A673 (cell line): ENCODE measurements at regions not wholly inside any gene's neighbourhood (a gene's known extent, or its start where the extent isn't known, plus 50 kb on each side); places are given as distances from the start of the nearest gene placed in this dataset.

Source experiments
- BruUV-seq: library from RNA; stranded (reverse); fragments of 400-500 nt; replicated peaks from 2 replicates; lab custom pipeline; 2021; lab: Mats Ljungman, UMichigan
- CTCF ChIA-PET: fragments of 300-600 bp; sonication (Branson Sonifier 250); formaldehyde crosslinking; loops from one replicate; lab custom pipeline; 2022; ENCODE audit warnings: antibody characterized with exemption; lab: Charles Lee
- POLR2A ChIA-PET: fragments of 300-600 bp; sonication (Branson Sonifier 250); formaldehyde crosslinking; loops from one replicate; lab custom pipeline; 2022; ENCODE audit warnings: antibody characterized with exemption; ENCODE audit not compliant: low non-redundant PET; lab: Charles Lee
- DNase-seq: peaks from one replicate; pipeline ENCODE4 v3.0.0-alpha.2; 2015; ENCODE audit warnings: low spot score
- H3K27ac ChIP-seq: fragments of 200-600 bp; sonication (generic); 2 replicates; pipeline ENCODE4 v1.5.1; 2016; ENCODE audit warnings: mixed run types, low read depth, mild to moderate bottlenecking, mixed read lengths, antibody characterized with exemption, low read length; ENCODE audit not compliant: poor library complexity, severe bottlenecking
- H3K27me3 ChIP-seq: fragments of 200-600 bp; sonication (generic); replicated peaks from 2 replicates; pipeline ENCODE4 v1.6.1; 2017; ENCODE audit warnings: mixed run types, low read depth, mild to moderate bottlenecking, mixed read lengths, antibody characterized with exemption, low read length; ENCODE audit not compliant: insufficient read depth, poor library complexity
- H3K36me3 ChIP-seq: fragments of 200-600 bp; sonication (generic); 2 replicates; pipeline ENCODE4 v1.6.1; 2016; ENCODE audit warnings: mixed run types, mild to moderate bottlenecking, mixed read lengths, antibody characterized with exemption, low read length; ENCODE audit not compliant: insufficient read depth, poor library complexity, severe bottlenecking
- H3K4me1 ChIP-seq: fragments of 200-600 bp; sonication (generic); 2 replicates; pipeline ENCODE4 v1.6.1; 2017; ENCODE audit warnings: mixed run types, mild to moderate bottlenecking, mixed read lengths, antibody characterized with exemption, low read length; ENCODE audit not compliant: insufficient read depth, poor library complexity, severe bottlenecking
- H3K4me3 ChIP-seq: fragments of 200-600 bp; sonication (generic); 2 replicates; pipeline ENCODE4 v1.5.1; 2016; ENCODE audit warnings: low read depth, mixed run types, mild to moderate bottlenecking, mixed read lengths, low read length; ENCODE audit not compliant: poor library complexity, severe bottlenecking
- H3K9me3 ChIP-seq: fragments of 200-600 bp; sonication (generic); 2 replicates; pipeline ENCODE4 v1.6.1; 2016; ENCODE audit warnings: mixed run types, low read depth, mild to moderate bottlenecking, mixed read lengths, antibody characterized with exemption, low read length; ENCODE audit not compliant: poor library complexity, severe bottlenecking
- EZH2 ChIP-seq: fragments of 200-600 bp; sonication (generic); IDR thresholded peaks from 2 replicates; pipeline ENCODE4 v1.6.1; 2017; ENCODE audit warnings: borderline replicate concordance, low read depth, mild to moderate bottlenecking, mixed read lengths, antibody characterized with exemption, low read length; ENCODE audit not compliant: poor library complexity, severe bottlenecking
- intact Hi-C: fragments of 100-400 bp; cut with micrococcal nuclease; formaldehyde crosslinking; loops from one replicate; pipeline ENCODE4 v1.10.0; 2022; ENCODE audit not compliant: unreplicated experiment
- TF ChIP-seq, protein P1 (sequence below): fragments of 300-800, 200-600 bp; sonication (generic); conservative IDR thresholded peaks from 2 replicates; pipeline ENCODE4 v1.5.1; 2017; ENCODE audit warnings: low read depth, mild to moderate bottlenecking, antibody characterized with exemption, low read length, moderate library complexity, mixed read lengths

DNA sequence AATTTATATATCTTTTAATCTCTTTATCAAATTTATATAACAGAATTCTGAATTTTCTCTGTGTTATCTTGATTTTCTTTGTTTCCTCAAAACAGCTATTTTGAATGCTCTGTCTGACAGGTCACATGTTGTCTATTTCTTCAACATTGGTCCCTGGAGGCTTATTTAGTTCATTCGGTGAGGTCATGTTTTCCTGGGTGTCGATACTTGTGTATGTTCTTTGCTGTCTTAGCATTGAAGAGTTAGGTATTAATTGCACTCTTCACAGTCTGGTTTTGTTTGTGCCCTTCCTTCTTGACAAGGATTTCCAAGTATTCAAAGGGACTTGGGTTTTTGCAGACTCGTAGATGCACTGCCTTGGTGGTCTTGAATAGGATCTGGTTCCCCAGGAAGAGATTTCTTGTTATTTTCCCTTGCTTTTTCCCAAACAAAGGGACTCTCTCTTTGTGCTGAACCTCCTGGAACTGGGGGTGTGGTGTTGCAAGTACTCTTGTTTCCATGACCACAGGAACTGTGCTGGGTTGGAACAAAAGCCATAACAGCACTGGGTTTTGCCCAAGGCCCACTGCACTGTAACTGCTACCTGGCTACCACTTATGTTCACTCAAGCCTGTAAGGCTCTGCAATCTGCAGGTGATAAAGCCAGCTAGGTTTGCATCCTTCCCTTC, 1483.0 kb downstream of the CDH8 start:
- ChIA-PET POLR2A (no interaction called here), CTCF (no interaction called here)
- Histone ChIP-seq H3K27ac (no peak overlapping the region), H3K4me3 (no peak overlapping the region), H3K27me3 (no peaks in the 10 kb centered on the region), H3K4me1 (no peaks in the 10 kb centered on the region), H3K36me3 (no peaks in the 10 kb centered on the region), H3K9me3 (no peaks in the 10 kb centered on the region)
- TF ChIP-seq, protein P1, sequence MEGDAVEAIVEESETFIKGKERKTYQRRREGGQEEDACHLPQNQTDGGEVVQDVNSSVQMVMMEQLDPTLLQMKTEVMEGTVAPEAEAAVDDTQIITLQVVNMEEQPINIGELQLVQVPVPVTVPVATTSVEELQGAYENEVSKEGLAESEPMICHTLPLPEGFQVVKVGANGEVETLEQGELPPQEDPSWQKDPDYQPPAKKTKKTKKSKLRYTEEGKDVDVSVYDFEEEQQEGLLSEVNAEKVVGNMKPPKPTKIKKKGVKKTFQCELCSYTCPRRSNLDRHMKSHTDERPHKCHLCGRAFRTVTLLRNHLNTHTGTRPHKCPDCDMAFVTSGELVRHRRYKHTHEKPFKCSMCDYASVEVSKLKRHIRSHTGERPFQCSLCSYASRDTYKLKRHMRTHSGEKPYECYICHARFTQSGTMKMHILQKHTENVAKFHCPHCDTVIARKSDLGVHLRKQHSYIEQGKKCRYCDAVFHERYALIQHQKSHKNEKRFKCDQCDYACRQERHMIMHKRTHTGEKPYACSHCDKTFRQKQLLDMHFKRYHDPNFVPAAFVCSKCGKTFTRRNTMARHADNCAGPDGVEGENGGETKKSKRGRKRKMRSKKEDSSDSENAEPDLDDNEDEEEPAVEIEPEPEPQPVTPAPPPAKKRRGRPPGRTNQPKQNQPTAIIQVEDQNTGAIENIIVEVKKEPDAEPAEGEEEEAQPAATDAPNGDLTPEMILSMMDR, result no peak
- no peak for TF ChIP-seq EZH2
- no peak for DNase-seq
- intact Hi-C loops, result no loop called here
- BruUV-seq, result no TSS peak

DNA sequence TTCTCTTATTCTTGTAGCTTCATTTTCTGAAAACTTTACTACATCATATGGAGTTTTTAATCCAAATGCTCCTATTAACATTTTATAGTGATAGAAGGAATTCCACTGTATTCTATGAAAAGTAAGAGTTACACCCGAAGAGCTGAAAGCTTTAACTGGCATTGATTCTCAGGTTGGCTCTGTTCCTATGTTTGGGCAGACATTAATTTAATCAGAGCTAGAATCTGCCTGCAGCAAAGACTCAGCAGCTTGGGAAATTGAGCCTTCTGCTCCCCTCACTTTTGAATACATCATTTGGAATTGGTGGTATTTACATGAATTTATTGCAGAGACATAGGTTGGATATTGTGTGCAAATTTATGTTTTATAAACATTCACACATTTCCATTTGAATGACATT, 1494.7 kb downstream of the CDH8 start:
- no TSS peak for BruUV-seq
- Histone ChIP-seq H3K4me1 (no peaks in the 10 kb centered on the region), H3K9me3 (no peaks in the 10 kb centered on the region), H3K36me3 (no peaks in the 10 kb centered on the region), H3K27ac (no peak overlapping the region), H3K27me3 (no peaks in the 10 kb centered on the region), H3K4me3 (no peak overlapping the region)
- no peak for DNase-seq
- CTCF ChIA-PET, result no interaction called here
- POLR2A ChIA-PET, result no interaction called here
- intact Hi-C loops, result no loop called here
- TF ChIP-seq, protein P1, result no peak
- no peak for TF ChIP-seq EZH2

DNA sequence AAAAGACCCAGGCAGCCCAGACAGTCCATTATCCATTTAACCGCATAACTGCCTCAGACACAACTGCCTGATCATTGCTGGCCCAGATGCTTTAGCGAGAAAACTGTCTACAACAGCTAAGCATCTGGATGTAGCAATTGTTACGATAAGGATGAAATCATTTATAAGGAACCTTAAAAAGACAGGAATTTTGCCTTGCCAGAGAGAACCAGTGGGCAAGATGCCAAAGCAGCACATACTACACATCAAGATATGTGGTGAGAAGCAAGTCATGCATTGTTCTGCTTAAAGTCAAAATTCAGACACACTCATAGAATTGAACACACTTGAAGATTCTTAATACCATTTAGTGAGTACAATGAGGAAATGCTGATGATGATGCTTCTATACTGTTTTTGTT, 1525.3 kb downstream of the CDH8 start:
- Histone ChIP-seq H3K27me3 (no peaks in the 10 kb centered on the region), H3K36me3 (no peaks in the 10 kb centered on the region), H3K4me1 (no peaks in the 10 kb centered on the region), H3K27ac (no peak overlapping the region), H3K4me3 (no peak overlapping the region), H3K9me3 (no peaks in the 10 kb centered on the region)
- TF ChIP-seq, protein P1, result no peak
- TF ChIP-seq EZH2, result no peak
- no peak for DNase-seq
- no TSS peak for BruUV-seq
- intact Hi-C loops, result no loop called here
- POLR2A ChIA-PET, result no interaction called here
- CTCF ChIA-PET, result no interaction called here
